ENCODE measurements at regions not wholly inside any gene's neighbourhood (a gene's known extent, or its start where the extent isn't known, plus 50 kb on each side); places are given as distances from the start of the nearest gene placed in this dataset.

- TF ChIP-seq, protein P1, sequence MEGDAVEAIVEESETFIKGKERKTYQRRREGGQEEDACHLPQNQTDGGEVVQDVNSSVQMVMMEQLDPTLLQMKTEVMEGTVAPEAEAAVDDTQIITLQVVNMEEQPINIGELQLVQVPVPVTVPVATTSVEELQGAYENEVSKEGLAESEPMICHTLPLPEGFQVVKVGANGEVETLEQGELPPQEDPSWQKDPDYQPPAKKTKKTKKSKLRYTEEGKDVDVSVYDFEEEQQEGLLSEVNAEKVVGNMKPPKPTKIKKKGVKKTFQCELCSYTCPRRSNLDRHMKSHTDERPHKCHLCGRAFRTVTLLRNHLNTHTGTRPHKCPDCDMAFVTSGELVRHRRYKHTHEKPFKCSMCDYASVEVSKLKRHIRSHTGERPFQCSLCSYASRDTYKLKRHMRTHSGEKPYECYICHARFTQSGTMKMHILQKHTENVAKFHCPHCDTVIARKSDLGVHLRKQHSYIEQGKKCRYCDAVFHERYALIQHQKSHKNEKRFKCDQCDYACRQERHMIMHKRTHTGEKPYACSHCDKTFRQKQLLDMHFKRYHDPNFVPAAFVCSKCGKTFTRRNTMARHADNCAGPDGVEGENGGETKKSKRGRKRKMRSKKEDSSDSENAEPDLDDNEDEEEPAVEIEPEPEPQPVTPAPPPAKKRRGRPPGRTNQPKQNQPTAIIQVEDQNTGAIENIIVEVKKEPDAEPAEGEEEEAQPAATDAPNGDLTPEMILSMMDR (IDR thresholded peaks at IDR 0.05; ENCODE audit: insufficient read depth, low read length) = no peak
- TF ChIP-seq REST (IDR thresholded peaks at IDR 0.05; ENCODE audit: insufficient replicate concordance, low read depth) (no peak), POLR2AphosphoS5 (IDR thresholded peaks at IDR 0.05; ENCODE audit: low read depth) (no peak), GABPA (IDR thresholded peaks at IDR 0.05; ENCODE audit: low read depth) (no peak)
Measured at GRCh38 chr2:173752152-173752551, 213.0 kb downstream of the SP3 start.
